ENCODE measurements at regions not wholly inside any gene's neighbourhood (a gene's known extent, or its start where the extent isn't known, plus 50 kb on each side); places are given as distances from the start of the nearest gene placed in this dataset.

- Histone ChIP-seq H3K23ac (ENCODE audit: low read depth, low read length, poor library complexity) (no peak overlapping the region), H2BK120ac (ENCODE audit: low read depth, low read length) (no peak overlapping the region), H3K27me3 (ENCODE audit: control insufficient read depth in 3 of 3, insufficient read depth in 3 of 3, low read depth in 1 of 3, low read length in 3 of 3) (no peaks in the 10 kb centered on the region), H2BK15ac (ENCODE audit: low read length) (no peak overlapping the region), H3K79me1 (ENCODE audit: low read depth, low read length) (no peaks in the 10 kb centered on the region), H2AK5ac (ENCODE audit: low read depth, low read length) (no peak overlapping the region), H3K36me3 (replicated peaks in 1 of 2; ENCODE audit: control insufficient read depth in 2 of 2, insufficient read depth in 2 of 2, low read length in 2 of 2) (no peaks in the 10 kb centered on the region), H3K27ac (replicated peaks; ENCODE audit: low read length) (no peak overlapping the region), H3K18ac (ENCODE audit: low read length) (no peak overlapping the region), H3K9ac (ENCODE audit: low read depth, low read length, poor library complexity) (no peak overlapping the region), H3K4me3 (ENCODE audit: low read length in 2 of 2) (no peak overlapping the region), H3K4ac (ENCODE audit: low read length) (no peak overlapping the region), H2BK5ac (ENCODE audit: low read length) (no peak overlapping the region), H3K4me1 (ENCODE audit: control insufficient read depth in 2 of 2, insufficient read depth in 1 of 2, low read depth in 1 of 2, low read length in 2 of 2) (no peaks in the 10 kb centered on the region), H3K9me3 (replicated peaks in 1 of 2; ENCODE audit: control insufficient read depth in 2 of 2, insufficient read depth in 1 of 2, low read depth in 1 of 2, low read length in 2 of 2) (no peaks in the 10 kb centered on the region), H3K4me2 (ENCODE audit: insufficient read depth, low read length, poor library complexity, severe bottlenecking) (no peak overlapping the region), H3K14ac (ENCODE audit: low read length) (no peak overlapping the region), H2BK12ac (ENCODE audit: low read length) (no peak overlapping the region), H4K8ac (ENCODE audit: low read depth, low read length) (no peak overlapping the region), H2AFZ (ENCODE audit: low read length) (no peak overlapping the region), H4K91ac (ENCODE audit: low read depth, low read length, poor library complexity) (no peak overlapping the region)
- WGBS, 2 donors (ENCODE audit: extremely low coverage in 2 of 2, insufficient read length in 2 of 2, insufficient replicate concordance in 1 of 2), result no CpG with 5 or more reads among the region's 5 CpGs
- DNase-seq (ENCODE audit: low spot score), result no peak
Observed at GRCh38 chr4:177796841-177797240, 354.6 kb upstream of the AGA start.

- WGBS, 2 donors (ENCODE audit: extremely low coverage in 2 of 2, insufficient read length in 2 of 2, insufficient replicate concordance in 1 of 2), result no CpG with 5 or more reads among the region's 1 CpG
Observed at GRCh38 chr4:177798161-177798560, 355.9 kb upstream of the AGA start.

DNA sequence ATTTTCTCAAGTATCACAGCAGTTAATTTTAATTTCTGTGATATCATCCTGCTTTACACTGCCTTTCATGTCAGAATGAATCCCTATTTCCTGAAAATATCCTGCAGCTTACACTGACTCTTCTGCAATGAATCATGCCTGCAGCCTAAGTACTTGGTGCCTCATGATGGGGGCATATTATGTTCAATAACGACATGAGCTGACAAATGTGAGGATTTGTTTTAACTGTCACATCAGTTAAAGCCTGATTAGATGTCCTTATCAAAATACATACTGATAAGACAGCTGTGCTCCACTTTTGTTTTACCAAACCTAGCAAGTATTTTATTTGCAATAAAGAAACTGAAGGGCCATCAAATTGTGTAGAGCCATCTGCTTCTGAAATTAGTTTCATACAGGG, 359.9 kb upstream of the AGA start:
- Histone ChIP-seq H2BK15ac (ENCODE audit: low read length) (no peak overlapping the region), H4K91ac (ENCODE audit: low read depth, low read length, poor library complexity) (no peak overlapping the region), H3K79me1 (ENCODE audit: low read depth, low read length) (no peaks in the 10 kb centered on the region), H3K4me3 (ENCODE audit: low read length in 2 of 2) (no peak overlapping the region), H2BK120ac (ENCODE audit: low read depth, low read length) (no peak overlapping the region), H3K9ac (ENCODE audit: low read depth, low read length, poor library complexity) (no peak overlapping the region), H3K4me2 (ENCODE audit: insufficient read depth, low read length, poor library complexity, severe bottlenecking) (no peak overlapping the region), H2BK12ac (ENCODE audit: low read length) (no peak overlapping the region), H3K4ac (ENCODE audit: low read length) (no peak overlapping the region), H2BK5ac (ENCODE audit: low read length) (no peak overlapping the region), H2AFZ (ENCODE audit: low read length) (no peak overlapping the region), H4K8ac (ENCODE audit: low read depth, low read length) (no peak overlapping the region), H3K27me3 (ENCODE audit: control insufficient read depth in 3 of 3, insufficient read depth in 3 of 3, low read depth in 1 of 3, low read length in 3 of 3) (no peaks in the 10 kb centered on the region), H3K4me1 (ENCODE audit: control insufficient read depth in 2 of 2, insufficient read depth in 1 of 2, low read depth in 1 of 2, low read length in 2 of 2) (no peaks in the 10 kb centered on the region), H3K23ac (ENCODE audit: low read depth, low read length, poor library complexity) (no peak overlapping the region), H3K14ac (ENCODE audit: low read length) (no peak overlapping the region), H2AK5ac (ENCODE audit: low read depth, low read length) (no peak overlapping the region), H3K36me3 (replicated peaks in 1 of 2; ENCODE audit: control insufficient read depth in 2 of 2, insufficient read depth in 2 of 2, low read length in 2 of 2) (no peaks in the 10 kb centered on the region), H3K27ac (replicated peaks; ENCODE audit: low read length) (no peak overlapping the region), H3K18ac (ENCODE audit: low read length) (no peak overlapping the region), H3K9me3 (replicated peaks in 1 of 2; ENCODE audit: control insufficient read depth in 2 of 2, insufficient read depth in 1 of 2, low read depth in 1 of 2, low read length in 2 of 2) (no peaks in the 10 kb centered on the region)
- no CpG with 5 or more reads among the region's 1 CpG for WGBS, 2 donors (ENCODE audit: extremely low coverage in 2 of 2, insufficient read length in 2 of 2, insufficient replicate concordance in 1 of 2)
- DNase-seq (ENCODE audit: low spot score), result no peak

More at GRCh38 chr4:177798161-177798560, 355.9 kb upstream of the AGA start:
- Histone ChIP-seq H3K23ac (ENCODE audit: low read depth, low read length, poor library complexity) (no peak overlapping the region), H3K4ac (ENCODE audit: low read length) (no peak overlapping the region), H3K79me1 (ENCODE audit: low read depth, low read length) (no peaks in the 10 kb centered on the region), H2BK12ac (ENCODE audit: low read length) (no peak overlapping the region), H2BK120ac (ENCODE audit: low read depth, low read length) (no peak overlapping the region), H3K18ac (ENCODE audit: low read length) (no peak overlapping the region), H3K4me3 (ENCODE audit: low read length in 2 of 2) (no peak overlapping the region), H3K36me3 (replicated peaks in 1 of 2; ENCODE audit: control insufficient read depth in 2 of 2, insufficient read depth in 2 of 2, low read length in 2 of 2) (no peaks in the 10 kb centered on the region), H3K27ac (replicated peaks; ENCODE audit: low read length) (no peak overlapping the region), H3K4me1 (ENCODE audit: control insufficient read depth in 2 of 2, insufficient read depth in 1 of 2, low read depth in 1 of 2, low read length in 2 of 2) (no peaks in the 10 kb centered on the region), H3K9ac (ENCODE audit: low read depth, low read length, poor library complexity) (no peak overlapping the region), H3K9me3 (replicated peaks in 1 of 2; ENCODE audit: control insufficient read depth in 2 of 2, insufficient read depth in 1 of 2, low read depth in 1 of 2, low read length in 2 of 2) (no peaks in the 10 kb centered on the region), H4K91ac (ENCODE audit: low read depth, low read length, poor library complexity) (no peak overlapping the region), H3K4me2 (ENCODE audit: insufficient read depth, low read length, poor library complexity, severe bottlenecking) (no peak overlapping the region), H2AK5ac (ENCODE audit: low read depth, low read length) (no peak overlapping the region), H4K8ac (ENCODE audit: low read depth, low read length) (no peak overlapping the region), H2BK15ac (ENCODE audit: low read length) (no peak overlapping the region), H2BK5ac (ENCODE audit: low read length) (no peak overlapping the region), H3K14ac (ENCODE audit: low read length) (no peak overlapping the region), H3K27me3 (ENCODE audit: control insufficient read depth in 3 of 3, insufficient read depth in 3 of 3, low read depth in 1 of 3, low read length in 3 of 3) (no peaks in the 10 kb centered on the region), H2AFZ (ENCODE audit: low read length) (no peak overlapping the region)
- no peak for DNase-seq (ENCODE audit: low spot score)

GRCh38 chr4:177802661-177803060, 360.4 kb upstream of the AGA start:
- no peak overlapping the region for H3K4me3 ChIP-seq (ENCODE audit: low read length in 2 of 2)
- no peak overlapping the region for H2BK5ac ChIP-seq (ENCODE audit: low read length)
- H2BK15ac ChIP-seq (ENCODE audit: low read length), result no peak overlapping the region
- no peak overlapping the region for H2AK5ac ChIP-seq (ENCODE audit: low read depth, low read length)
- no peaks in the 10 kb centered on the region for H3K36me3 ChIP-seq (replicated peaks in 1 of 2; ENCODE audit: control insufficient read depth in 2 of 2, insufficient read depth in 2 of 2, low read length in 2 of 2)
- no peak overlapping the region for H2BK120ac ChIP-seq (ENCODE audit: low read depth, low read length)
- no peak overlapping the region for H3K4ac ChIP-seq (ENCODE audit: low read length)
- H2BK12ac ChIP-seq (ENCODE audit: low read length), result no peak overlapping the region
- H3K27me3 ChIP-seq (ENCODE audit: control insufficient read depth in 3 of 3, insufficient read depth in 3 of 3, low read depth in 1 of 3, low read length in 3 of 3), result no peaks in the 10 kb centered on the region
- no peak overlapping the region for H3K18ac ChIP-seq (ENCODE audit: low read length)
- H3K9ac ChIP-seq (ENCODE audit: low read depth, low read length, poor library complexity), result no peak overlapping the region
- H3K4me1 ChIP-seq (ENCODE audit: control insufficient read depth in 2 of 2, insufficient read depth in 1 of 2, low read depth in 1 of 2, low read length in 2 of 2), result no peaks in the 10 kb centered on the region
- WGBS, 2 donors (ENCODE audit: extremely low coverage in 2 of 2, insufficient read length in 2 of 2, insufficient replicate concordance in 1 of 2), result no CpG with 5 or more reads among the region's 1 CpG
- H4K91ac ChIP-seq (ENCODE audit: low read depth, low read length, poor library complexity), result no peak overlapping the region
- H3K9me3 ChIP-seq (replicated peaks in 1 of 2; ENCODE audit: control insufficient read depth in 2 of 2, insufficient read depth in 1 of 2, low read depth in 1 of 2, low read length in 2 of 2), result no peaks in the 10 kb centered on the region
- no peak overlapping the region for H3K27ac ChIP-seq (replicated peaks; ENCODE audit: low read length)
- H3K14ac ChIP-seq (ENCODE audit: low read length), result no peak overlapping the region
- H3K79me1 ChIP-seq (ENCODE audit: low read depth, low read length), result no peaks in the 10 kb centered on the region
- H3K4me2 ChIP-seq (ENCODE audit: insufficient read depth, low read length, poor library complexity, severe bottlenecking), result no peak overlapping the region
- no peak for DNase-seq (ENCODE audit: low spot score)
- no peak overlapping the region for H3K23ac ChIP-seq (ENCODE audit: low read depth, low read length, poor library complexity)
- H2AFZ ChIP-seq (ENCODE audit: low read length), result no peak overlapping the region
- H4K8ac ChIP-seq (ENCODE audit: low read depth, low read length), result no peak overlapping the region

Measured in neuronal stem cell (in vitro differentiated cells).